AG10803 (cell line): ENCODE measurements at regions not wholly inside any gene's neighbourhood (a gene's known extent, or its start where the extent isn't known, plus 50 kb on each side); places are given as distances from the start of the nearest gene placed in this dataset.

ENCODE experiments used
- DNase-seq: peaks from one replicate; pipeline ENCODE4 v3.0.0; 2010; ENCODE audit warnings: low read depth
- H3K4me3 ChIP-seq: 2 replicates; pipeline ENCODE4 v1.5.1; 2011; ENCODE audit warnings: mild to moderate bottlenecking, low read length, control low read depth
- TF ChIP-seq, protein P1 (sequence below): conservative IDR thresholded peaks from 2 replicates; pipeline ENCODE4 v1.5.1; 2011; ENCODE audit warnings: mild to moderate bottlenecking, low read length, control low read depth, inconsistent platforms

DNA sequence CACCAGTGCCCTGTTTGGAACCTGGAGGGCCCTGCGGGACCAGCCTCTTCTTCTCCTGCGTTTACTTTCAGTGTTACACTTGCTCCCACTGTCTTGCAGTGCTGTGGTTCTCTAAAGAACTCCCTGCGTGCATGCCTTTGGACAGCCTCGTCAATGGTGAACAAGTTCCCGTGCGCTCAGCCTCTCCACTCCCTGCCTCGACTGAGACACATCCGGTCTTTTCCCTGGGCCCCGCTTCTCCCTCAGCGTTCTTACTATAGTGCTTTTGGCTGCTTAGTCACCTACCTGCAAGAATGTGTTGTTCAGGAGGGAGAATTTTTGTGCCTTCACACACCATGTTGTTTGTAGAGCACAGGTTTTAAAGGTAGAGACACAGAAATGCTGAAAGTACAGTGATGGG lies 520.7 kb upstream of the MKI67 start:
- no peak for DNase-seq
- no peak overlapping the region for H3K4me3 ChIP-seq
- TF ChIP-seq, protein P1, sequence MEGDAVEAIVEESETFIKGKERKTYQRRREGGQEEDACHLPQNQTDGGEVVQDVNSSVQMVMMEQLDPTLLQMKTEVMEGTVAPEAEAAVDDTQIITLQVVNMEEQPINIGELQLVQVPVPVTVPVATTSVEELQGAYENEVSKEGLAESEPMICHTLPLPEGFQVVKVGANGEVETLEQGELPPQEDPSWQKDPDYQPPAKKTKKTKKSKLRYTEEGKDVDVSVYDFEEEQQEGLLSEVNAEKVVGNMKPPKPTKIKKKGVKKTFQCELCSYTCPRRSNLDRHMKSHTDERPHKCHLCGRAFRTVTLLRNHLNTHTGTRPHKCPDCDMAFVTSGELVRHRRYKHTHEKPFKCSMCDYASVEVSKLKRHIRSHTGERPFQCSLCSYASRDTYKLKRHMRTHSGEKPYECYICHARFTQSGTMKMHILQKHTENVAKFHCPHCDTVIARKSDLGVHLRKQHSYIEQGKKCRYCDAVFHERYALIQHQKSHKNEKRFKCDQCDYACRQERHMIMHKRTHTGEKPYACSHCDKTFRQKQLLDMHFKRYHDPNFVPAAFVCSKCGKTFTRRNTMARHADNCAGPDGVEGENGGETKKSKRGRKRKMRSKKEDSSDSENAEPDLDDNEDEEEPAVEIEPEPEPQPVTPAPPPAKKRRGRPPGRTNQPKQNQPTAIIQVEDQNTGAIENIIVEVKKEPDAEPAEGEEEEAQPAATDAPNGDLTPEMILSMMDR, result no peak

DNA sequence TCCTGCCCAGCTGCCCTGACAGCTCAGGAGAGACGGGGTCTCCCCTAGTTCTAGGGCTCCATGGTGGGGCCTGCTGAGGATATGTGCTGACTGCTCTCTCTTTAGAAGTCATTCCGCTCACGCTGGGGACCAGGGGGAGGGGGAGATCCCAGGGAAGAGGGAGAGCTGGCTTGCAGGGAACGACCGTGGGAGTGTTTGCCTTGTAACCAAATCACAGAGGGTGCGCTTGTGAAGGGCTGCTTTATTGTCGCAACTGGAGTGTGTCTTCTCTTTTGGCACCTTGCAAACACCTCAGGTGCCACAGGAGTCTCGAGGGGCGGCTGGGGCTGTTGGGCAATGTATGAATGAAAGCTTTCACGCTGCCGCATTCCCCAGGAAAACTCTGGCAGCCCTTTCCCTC lies 531.3 kb upstream of the MKI67 start:
- TF ChIP-seq, protein P1, result no peak
- no peak for DNase-seq
- H3K4me3 ChIP-seq, result no peak overlapping the region

DNA sequence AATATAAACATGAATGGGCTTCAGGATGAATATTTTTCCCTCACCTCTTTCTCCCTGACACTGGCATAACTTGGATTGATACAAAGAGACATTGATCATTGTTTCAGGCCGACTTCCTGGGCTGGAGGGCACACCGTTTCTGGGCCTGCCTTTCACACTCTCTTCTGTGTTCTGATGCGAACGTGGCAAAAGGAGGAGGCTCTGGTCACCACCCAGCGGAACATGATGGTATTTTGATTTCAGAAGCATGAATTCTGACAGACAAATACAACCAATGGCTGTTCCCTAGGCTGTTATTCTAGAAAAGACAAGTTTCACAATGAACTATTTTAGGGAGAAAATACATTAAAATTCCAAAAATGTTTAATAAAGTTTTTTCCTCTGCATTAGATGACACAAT lies 534.5 kb upstream of the MKI67 start:
- DNase-seq, result no peak
- TF ChIP-seq, protein P1, result no peak
- H3K4me3 ChIP-seq, result no peak overlapping the region

DNA sequence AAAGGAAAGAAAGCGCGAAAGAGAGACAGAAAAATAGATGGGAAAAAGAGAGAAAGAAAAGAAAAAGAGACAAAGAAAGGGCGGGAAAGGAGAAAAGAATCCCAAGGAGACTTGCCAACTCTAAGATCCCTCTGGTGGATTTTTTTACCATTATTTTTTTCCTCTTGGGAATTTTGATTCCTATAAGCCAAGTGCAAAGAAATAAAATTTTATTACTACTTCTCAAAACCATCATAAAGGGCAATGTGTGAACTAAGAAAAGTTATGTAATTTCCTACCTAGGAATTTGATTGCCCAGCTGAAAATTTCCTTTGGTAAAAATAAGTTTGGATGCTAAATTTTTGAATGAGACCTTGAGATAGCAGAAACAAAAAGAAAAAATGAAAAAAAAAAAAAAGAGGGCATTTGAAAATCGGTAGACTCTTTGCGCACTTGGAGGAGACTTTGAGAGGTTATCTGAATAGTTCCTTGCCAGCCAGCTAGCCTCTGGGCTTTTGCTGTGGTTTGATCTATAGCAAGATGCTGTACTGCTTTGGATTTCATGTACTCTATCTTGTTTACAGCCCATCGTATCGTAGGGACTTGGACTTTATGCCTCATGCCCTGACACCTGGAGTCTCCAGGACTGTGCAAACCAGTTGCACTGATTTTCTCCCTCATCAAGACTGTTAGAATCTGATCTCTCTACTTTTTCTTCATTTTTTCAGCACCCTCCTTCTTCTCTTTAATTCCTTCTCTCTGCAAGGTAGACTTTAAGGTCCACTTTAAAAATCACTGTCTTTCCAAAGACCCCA lies 535.4 kb upstream of the MKI67 start:
- no peak overlapping the region for H3K4me3 ChIP-seq
- DNase-seq, result no peak
- TF ChIP-seq, protein P1, result no peak

DNA sequence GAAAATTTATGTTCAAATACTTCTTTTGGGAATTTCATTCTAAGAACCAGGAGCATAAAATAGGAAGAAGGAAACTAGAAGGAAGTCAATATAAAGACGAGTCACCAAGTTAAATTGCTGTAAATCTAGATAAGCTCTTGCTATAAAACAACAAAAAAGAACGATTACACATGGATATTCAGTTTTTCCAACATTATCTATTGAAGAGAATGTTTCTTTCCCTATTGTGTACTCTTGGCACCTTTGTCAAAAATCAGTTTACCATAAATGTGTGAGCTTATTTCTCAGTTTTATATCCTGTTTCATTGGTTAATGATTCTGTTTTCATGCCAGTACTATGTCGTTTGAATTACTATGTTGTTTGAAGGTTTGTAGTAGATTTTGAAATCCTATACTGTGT lies 536.3 kb upstream of the MKI67 start:
- no peak for DNase-seq
- H3K4me3 ChIP-seq, result no peak overlapping the region
- TF ChIP-seq, protein P1, result no peak

DNA sequence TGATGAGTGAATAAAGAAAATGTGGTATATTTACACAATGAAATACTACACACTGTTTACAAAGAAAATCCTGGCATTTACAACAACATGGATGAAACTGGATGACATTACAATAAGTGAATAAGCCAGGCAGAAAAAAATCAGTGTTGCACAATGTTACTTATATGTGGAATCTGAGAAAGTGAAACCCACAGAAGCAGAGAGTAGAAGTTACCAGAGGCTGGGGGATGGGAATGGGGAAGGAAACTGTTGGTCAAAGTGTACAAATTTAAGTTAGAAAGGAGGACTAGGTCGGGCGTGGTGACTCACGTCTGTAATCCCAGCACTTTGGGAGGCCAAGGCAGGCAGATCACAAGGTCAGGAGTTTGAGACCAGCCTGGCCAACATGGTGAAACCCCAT lies 538.5 kb upstream of the MKI67 start:
- no peak overlapping the region for H3K4me3 ChIP-seq
- DNase-seq, result no peak
- TF ChIP-seq, protein P1, result no peak

DNA sequence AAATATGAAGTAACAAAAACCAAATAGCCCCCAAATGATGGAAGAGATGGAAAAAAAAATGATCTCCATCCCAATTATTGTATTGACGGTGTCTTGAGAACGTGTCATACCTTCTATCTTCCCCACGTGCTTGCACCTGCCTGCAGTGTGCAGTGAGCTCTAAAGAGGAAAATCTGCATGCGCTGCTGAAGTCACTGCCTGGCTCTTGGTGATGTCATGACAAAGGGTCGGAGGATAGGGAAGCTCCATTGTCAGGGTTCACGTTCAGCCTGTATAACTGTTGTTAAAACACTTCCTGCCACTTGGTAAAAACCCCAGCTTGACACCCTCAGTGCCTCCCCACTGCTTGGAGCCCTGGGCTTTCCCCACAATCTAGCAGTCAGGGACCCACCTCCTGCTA lies 549.2 kb upstream of the MKI67 start:
- no peak for DNase-seq

More for the DNA sequence above, 549.2 kb upstream of the MKI67 start:
- no peak overlapping the region for H3K4me3 ChIP-seq
- TF ChIP-seq, protein P1, result no peak
